ENCODE measurements at regions not wholly inside any gene's neighbourhood (a gene's known extent, or its start where the extent isn't known, plus 50 kb on each side); places are given as distances from the start of the nearest gene placed in this dataset.

DNA sequence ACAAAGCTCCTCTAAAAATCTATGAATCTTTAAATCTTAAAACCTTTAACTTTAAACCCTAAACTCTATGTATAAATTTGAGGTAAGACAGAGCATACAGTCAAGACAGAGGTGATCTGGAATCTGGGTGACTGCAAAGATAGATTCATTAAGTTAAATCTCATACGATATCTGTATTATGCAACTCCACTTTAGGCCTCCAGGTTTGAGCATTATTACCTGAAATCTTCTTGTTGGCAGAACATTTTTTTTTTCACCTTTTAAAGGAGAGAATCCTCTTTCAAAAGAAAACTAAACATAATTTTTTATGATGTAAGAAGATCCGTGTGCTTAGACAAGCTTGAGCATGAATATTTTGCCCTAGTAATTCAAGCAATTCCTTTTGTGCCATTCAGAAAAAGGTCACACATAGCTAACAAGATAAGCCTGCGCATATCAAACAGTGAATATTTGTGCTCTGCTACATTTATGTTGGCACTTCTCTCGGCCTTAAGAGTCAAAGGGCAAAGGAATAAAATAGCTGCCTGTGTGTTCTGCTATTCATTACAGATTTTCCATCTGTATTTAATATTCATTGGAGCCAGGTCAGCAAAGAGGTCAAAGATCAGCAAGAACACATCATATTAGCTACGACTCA, 163.3 kb downstream of the TMTC3 start:
- intact Hi-C loops (cut with DNase I, micrococcal nuclease), result no loop called here

DNA sequence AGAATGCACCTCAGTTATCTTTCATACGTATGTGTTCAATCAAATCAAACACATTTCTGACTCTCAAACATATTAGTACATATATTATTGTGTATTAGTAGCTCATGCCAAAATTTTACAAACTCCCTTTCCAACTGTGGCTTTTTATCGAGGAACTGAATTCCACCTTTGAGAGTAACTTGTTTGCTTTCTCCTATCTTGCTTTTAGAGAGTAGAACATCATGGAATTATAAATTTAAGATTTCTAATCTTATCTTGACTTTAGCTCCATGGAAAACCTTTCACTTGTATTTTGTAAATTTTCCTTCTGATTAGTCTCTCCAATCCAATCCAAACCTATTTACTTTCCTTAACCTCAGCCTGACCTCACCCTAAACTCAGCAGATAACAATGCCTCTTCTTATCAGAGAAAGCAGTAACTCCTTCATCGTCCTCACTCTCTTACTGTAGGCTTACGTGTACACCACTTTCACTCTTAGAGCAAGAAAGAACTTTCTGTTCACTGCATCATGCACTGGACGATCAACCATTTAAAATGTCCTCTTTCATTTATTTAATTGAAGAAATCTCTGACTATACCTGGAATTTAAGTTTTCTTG, 164.5 kb downstream of the TMTC3 start:
- intact Hi-C loops (cut with DNase I, micrococcal nuclease), result no loop called here
- TF ChIP-seq, protein P1, sequence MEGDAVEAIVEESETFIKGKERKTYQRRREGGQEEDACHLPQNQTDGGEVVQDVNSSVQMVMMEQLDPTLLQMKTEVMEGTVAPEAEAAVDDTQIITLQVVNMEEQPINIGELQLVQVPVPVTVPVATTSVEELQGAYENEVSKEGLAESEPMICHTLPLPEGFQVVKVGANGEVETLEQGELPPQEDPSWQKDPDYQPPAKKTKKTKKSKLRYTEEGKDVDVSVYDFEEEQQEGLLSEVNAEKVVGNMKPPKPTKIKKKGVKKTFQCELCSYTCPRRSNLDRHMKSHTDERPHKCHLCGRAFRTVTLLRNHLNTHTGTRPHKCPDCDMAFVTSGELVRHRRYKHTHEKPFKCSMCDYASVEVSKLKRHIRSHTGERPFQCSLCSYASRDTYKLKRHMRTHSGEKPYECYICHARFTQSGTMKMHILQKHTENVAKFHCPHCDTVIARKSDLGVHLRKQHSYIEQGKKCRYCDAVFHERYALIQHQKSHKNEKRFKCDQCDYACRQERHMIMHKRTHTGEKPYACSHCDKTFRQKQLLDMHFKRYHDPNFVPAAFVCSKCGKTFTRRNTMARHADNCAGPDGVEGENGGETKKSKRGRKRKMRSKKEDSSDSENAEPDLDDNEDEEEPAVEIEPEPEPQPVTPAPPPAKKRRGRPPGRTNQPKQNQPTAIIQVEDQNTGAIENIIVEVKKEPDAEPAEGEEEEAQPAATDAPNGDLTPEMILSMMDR (IDR thresholded peaks at IDR 0.05), result no peak
- DNase-seq (no peak), ATAC-seq (no peak)
- Histone ChIP-seq H3K4me1 (ENCODE audit: low read depth) (no peaks in the 10 kb centered on the region), H3K4me3 (no peak overlapping the region), H3K36me3 (ENCODE audit: low read depth) (no peaks in the 10 kb centered on the region), H3K9me3 (no peaks in the 10 kb centered on the region)

More for the DNA sequence above, 163.3 kb downstream of the TMTC3 start:
- Histone ChIP-seq H3K4me3 (no peak overlapping the region), H3K36me3 (ENCODE audit: low read depth) (no peaks in the 10 kb centered on the region), H3K4me1 (ENCODE audit: low read depth) (no peaks in the 10 kb centered on the region), H3K9me3 (no peaks in the 10 kb centered on the region)
- TF ChIP-seq, protein P1 (IDR thresholded peaks at IDR 0.05), result no peak
- DNase-seq (no peak), ATAC-seq (no peak)

DNA sequence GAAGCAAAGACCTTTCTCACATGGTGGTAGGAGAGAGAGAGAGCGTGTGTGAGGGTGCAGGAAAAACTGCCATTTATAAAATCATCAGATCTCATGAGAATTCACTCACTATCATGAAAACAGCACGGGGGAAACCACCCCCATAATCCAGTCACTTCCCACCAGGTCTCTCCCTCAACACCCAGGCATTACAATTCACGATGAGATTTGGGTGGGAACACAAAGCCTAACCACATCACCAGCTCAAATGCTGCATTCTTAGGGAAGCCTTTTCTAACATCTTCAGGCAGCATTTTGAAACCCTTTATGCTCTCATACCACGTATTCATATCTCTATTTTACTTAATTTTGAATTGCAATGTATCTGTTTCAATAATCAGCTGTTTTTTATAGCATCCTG, 165.9 kb downstream of the TMTC3 start:
- ATAC-seq, result no peak

DNA sequence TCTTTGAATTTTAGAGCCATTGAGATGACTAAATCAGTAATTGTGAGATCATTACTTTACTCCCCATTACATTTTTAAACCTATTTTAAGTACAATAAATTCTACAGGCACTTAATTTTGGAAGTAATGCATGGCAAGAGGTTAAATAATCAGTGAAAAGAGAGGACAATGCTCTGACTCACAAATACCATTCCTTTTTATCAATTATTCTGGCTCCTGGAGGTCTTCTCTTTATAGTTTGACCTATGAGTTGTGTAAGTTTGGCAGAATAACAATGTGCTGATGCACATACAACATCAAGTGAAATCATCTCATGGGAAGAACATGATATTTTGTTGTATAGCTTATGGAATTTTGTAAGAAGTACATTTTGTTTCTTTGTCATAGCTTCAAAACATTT, 166.7 kb downstream of the TMTC3 start:
- H3K4me1 ChIP-seq (ENCODE audit: low read depth), result no peaks in the 10 kb centered on the region
- no peaks in the 10 kb centered on the region for H3K36me3 ChIP-seq (ENCODE audit: low read depth)
- ATAC-seq (no peak), DNase-seq (no peak)
- intact Hi-C loops (cut with DNase I, micrococcal nuclease), result no loop called here
- H3K4me3 ChIP-seq, result no peak overlapping the region
- no peaks in the 10 kb centered on the region for H3K9me3 ChIP-seq
- TF ChIP-seq, protein P1 (IDR thresholded peaks at IDR 0.05), result no peak

More for the DNA sequence above, 165.9 kb downstream of the TMTC3 start:
- intact Hi-C loops (cut with DNase I, micrococcal nuclease), result no loop called here
- TF ChIP-seq, protein P1 (IDR thresholded peaks at IDR 0.05), result no peak
- no peaks in the 10 kb centered on the region for H3K9me3 ChIP-seq
- DNase-seq, result no peak
- H3K4me3 ChIP-seq, result no peak overlapping the region
- no peaks in the 10 kb centered on the region for H3K4me1 ChIP-seq (ENCODE audit: low read depth)
- no peaks in the 10 kb centered on the region for H3K36me3 ChIP-seq (ENCODE audit: low read depth)

DNA sequence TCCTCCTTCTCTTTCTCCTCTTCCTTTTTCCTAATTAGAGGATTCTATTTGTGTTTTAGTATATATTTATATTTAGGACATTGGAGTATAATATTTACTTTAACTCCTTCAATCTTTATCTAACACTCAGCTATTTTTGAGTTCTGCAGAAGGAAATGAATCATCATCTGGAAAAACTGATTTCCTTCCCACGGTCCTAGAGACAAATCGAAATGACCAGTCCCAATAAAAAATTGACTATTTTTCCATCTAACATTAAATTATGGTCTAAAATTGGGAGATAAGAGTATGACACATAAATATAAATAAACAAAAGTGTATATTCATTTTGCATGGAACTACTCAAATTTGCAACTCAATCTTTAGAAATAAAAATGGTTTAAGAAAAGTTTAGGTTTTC, 167.4 kb downstream of the TMTC3 start:
- TF ChIP-seq, protein P1 (IDR thresholded peaks at IDR 0.05), result no peak
- DNase-seq (no peak), ATAC-seq (no peak)
- H3K36me3 ChIP-seq (ENCODE audit: low read depth), result no peaks in the 10 kb centered on the region
- H3K4me3 ChIP-seq, result no peak overlapping the region
- intact Hi-C loops (cut with DNase I, micrococcal nuclease), result no loop called here
- no peaks in the 10 kb centered on the region for H3K9me3 ChIP-seq
- H3K4me1 ChIP-seq (ENCODE audit: low read depth), result no peaks in the 10 kb centered on the region
